ENCODE measurements at regions not wholly inside any gene's neighbourhood (a gene's known extent, or its start where the extent isn't known, plus 50 kb on each side); places are given as distances from the start of the nearest gene placed in this dataset.

- no peak for TF ChIP-seq EZH2phosphoT487 (IDR thresholded peaks at IDR 0.05; ENCODE audit: borderline replicate concordance, low read depth, low read length)
- TF ChIP-seq CTCF (conservative IDR thresholded peaks at IDR 0.05; ENCODE audit: low read length) = no peak
Measured at GRCh38 chr13:40485611-40486517, 180.6 kb downstream of the FOXO1 start.
